ENCODE measurements at regions not wholly inside any gene's neighbourhood (a gene's known extent, or its start where the extent isn't known, plus 50 kb on each side); places are given as distances from the start of the nearest gene placed in this dataset.

- TF ChIP-seq MAX (IDR thresholded peaks at IDR 0.05) (no peak), TCF12 (IDR thresholded peaks at IDR 0.05; ENCODE audit: low read depth) (no peak), YY1 (IDR thresholded peaks at IDR 0.05; ENCODE audit: low read depth) (no peak), CEBPB (IDR thresholded peaks at IDR 0.05) (no peak), RAD21 (IDR thresholded peaks at IDR 0.05; ENCODE audit: low read depth) (no peak), ZBTB7A (IDR thresholded peaks at IDR 0.05; ENCODE audit: low read depth) (no peak), TEAD4 (IDR thresholded peaks at IDR 0.05) (no peak), EP300 (IDR thresholded peaks at IDR 0.05; ENCODE audit: borderline replicate concordance) (no peak), CREB1 (IDR thresholded peaks at IDR 0.05; ENCODE audit: low read depth) (no peak), EGR1 (IDR thresholded peaks at IDR 0.05) (no peak), USF1 (IDR thresholded peaks at IDR 0.05) (no peak)
- TF ChIP-seq, protein P1, sequence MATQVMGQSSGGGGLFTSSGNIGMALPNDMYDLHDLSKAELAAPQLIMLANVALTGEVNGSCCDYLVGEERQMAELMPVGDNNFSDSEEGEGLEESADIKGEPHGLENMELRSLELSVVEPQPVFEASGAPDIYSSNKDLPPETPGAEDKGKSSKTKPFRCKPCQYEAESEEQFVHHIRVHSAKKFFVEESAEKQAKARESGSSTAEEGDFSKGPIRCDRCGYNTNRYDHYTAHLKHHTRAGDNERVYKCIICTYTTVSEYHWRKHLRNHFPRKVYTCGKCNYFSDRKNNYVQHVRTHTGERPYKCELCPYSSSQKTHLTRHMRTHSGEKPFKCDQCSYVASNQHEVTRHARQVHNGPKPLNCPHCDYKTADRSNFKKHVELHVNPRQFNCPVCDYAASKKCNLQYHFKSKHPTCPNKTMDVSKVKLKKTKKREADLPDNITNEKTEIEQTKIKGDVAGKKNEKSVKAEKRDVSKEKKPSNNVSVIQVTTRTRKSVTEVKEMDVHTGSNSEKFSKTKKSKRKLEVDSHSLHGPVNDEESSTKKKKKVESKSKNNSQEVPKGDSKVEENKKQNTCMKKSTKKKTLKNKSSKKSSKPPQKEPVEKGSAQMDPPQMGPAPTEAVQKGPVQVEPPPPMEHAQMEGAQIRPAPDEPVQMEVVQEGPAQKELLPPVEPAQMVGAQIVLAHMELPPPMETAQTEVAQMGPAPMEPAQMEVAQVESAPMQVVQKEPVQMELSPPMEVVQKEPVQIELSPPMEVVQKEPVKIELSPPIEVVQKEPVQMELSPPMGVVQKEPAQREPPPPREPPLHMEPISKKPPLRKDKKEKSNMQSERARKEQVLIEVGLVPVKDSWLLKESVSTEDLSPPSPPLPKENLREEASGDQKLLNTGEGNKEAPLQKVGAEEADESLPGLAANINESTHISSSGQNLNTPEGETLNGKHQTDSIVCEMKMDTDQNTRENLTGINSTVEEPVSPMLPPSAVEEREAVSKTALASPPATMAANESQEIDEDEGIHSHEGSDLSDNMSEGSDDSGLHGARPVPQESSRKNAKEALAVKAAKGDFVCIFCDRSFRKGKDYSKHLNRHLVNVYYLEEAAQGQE (IDR thresholded peaks at IDR 0.05; ENCODE audit: low read depth) = no peak
Observed at GRCh38 chr7:26593896-26594295, 270.5 kb downstream of the SKAP2 start.

DNA sequence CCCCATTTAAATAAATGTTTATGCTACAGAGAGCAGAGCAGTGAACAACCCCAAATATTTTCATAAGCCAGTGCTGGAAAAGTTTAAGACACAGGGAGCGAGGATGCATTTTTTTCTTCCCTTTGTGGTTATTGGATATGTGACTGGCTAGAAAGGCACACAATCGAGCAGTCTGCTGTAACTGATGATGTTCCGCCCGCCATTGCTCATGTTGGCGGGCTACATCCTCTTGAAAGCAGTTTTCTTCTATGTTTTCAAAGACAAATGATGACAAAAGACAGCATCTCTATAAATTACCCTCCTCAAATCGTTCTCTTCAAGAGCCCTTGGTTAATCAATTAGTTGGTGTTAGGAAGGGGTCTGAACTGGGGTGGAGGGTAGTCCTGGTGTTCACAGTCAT is 269.8 kb downstream of the SKAP2 start:
- TF ChIP-seq CEBPB (IDR thresholded peaks at IDR 0.05) (no peak), TAF1 (IDR thresholded peaks at IDR 0.05; ENCODE audit: low read depth) (no peak), TCF12 (IDR thresholded peaks at IDR 0.05; ENCODE audit: low read depth) (no peak), RAD21 (IDR thresholded peaks at IDR 0.05; ENCODE audit: low read depth) (no peak), NFIC (IDR thresholded peaks at IDR 0.05) (no peak), YY1 (IDR thresholded peaks at IDR 0.05; ENCODE audit: low read depth) (no peak), EP300 (IDR thresholded peaks at IDR 0.05; ENCODE audit: borderline replicate concordance) (no peak), MAX (IDR thresholded peaks at IDR 0.05) (no peak), ZBTB7A (IDR thresholded peaks at IDR 0.05; ENCODE audit: low read depth) (no peak), EGR1 (IDR thresholded peaks at IDR 0.05) (no peak), FOXM1 (IDR thresholded peaks at IDR 0.05; ENCODE audit: borderline replicate concordance, low read depth) (no peak)

DNA sequence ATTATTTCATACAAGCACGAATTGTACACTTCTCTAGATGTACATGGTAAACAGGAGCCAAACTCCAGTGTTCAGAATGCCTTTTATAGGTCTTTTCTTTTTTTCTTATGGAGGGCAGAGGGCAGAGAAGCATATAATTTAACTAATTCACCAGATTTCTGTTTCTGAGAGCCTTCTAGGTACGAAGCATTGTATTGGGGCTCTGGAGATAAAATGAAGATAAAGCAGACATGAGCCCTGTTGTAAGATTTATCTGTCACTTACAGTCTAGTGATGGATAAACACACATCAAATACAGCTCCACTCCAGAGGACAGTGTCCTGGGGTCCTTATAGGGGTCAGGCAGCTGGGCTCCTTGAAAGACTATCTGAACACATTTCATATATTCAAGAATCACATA is 265.5 kb downstream of the SKAP2 start:
- TF ChIP-seq CEBPB (IDR thresholded peaks at IDR 0.05) (no peak), YY1 (IDR thresholded peaks at IDR 0.05; ENCODE audit: low read depth) (no peak), ZBTB7A (IDR thresholded peaks at IDR 0.05; ENCODE audit: low read depth) (no peak), USF1 (IDR thresholded peaks at IDR 0.05) (no peak), TAF1 (IDR thresholded peaks at IDR 0.05; ENCODE audit: low read depth) (no peak), TCF12 (IDR thresholded peaks at IDR 0.05; ENCODE audit: low read depth) (no peak), CREB1 (IDR thresholded peaks at IDR 0.05; ENCODE audit: low read depth) (no peak), FOXM1 (IDR thresholded peaks at IDR 0.05; ENCODE audit: borderline replicate concordance, low read depth) (no peak), NFIC (IDR thresholded peaks at IDR 0.05) (no peak), TEAD4 (IDR thresholded peaks at IDR 0.05) (no peak), MAX (IDR thresholded peaks at IDR 0.05) (no peak), EP300 (IDR thresholded peaks at IDR 0.05; ENCODE audit: borderline replicate concordance) (no peak), EGR1 (IDR thresholded peaks at IDR 0.05) (no peak), RAD21 (IDR thresholded peaks at IDR 0.05; ENCODE audit: low read depth) (no peak)
- TF ChIP-seq, protein P1 (IDR thresholded peaks at IDR 0.05; ENCODE audit: low read depth) = no peak

DNA sequence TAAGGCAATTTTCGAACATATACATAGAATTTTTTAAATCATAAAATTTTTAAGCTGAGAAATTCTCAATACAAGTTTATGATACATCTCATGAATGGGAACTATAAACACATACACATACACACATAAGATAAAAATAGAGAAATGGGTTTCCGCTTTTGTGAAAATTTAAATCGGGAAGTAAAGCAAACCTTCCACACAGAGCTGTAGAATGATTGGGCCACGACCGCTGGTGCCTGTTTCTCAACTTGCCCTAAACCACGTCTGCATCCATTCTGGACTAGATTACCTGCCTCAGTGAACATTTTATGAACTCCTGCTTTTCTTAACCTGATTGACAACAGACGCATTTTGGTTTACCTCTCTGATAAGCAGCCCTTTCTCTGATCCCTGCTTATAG is 264.4 kb downstream of the SKAP2 start:
- TF ChIP-seq TAF1 (IDR thresholded peaks at IDR 0.05; ENCODE audit: low read depth) (no peak), CEBPB (IDR thresholded peaks at IDR 0.05) (no peak), NFIC (IDR thresholded peaks at IDR 0.05) (no peak), RAD21 (IDR thresholded peaks at IDR 0.05; ENCODE audit: low read depth) (no peak), FOXM1 (IDR thresholded peaks at IDR 0.05; ENCODE audit: borderline replicate concordance, low read depth) (no peak), YY1 (IDR thresholded peaks at IDR 0.05; ENCODE audit: low read depth) (no peak)
- TF ChIP-seq, protein P1 (IDR thresholded peaks at IDR 0.05; ENCODE audit: low read depth) = no peak

Data from Ishikawa (cell line).